ENCODE measurements at regions not wholly inside any gene's neighbourhood (a gene's known extent, or its start where the extent isn't known, plus 50 kb on each side); places are given as distances from the start of the nearest gene placed in this dataset.

DNA sequence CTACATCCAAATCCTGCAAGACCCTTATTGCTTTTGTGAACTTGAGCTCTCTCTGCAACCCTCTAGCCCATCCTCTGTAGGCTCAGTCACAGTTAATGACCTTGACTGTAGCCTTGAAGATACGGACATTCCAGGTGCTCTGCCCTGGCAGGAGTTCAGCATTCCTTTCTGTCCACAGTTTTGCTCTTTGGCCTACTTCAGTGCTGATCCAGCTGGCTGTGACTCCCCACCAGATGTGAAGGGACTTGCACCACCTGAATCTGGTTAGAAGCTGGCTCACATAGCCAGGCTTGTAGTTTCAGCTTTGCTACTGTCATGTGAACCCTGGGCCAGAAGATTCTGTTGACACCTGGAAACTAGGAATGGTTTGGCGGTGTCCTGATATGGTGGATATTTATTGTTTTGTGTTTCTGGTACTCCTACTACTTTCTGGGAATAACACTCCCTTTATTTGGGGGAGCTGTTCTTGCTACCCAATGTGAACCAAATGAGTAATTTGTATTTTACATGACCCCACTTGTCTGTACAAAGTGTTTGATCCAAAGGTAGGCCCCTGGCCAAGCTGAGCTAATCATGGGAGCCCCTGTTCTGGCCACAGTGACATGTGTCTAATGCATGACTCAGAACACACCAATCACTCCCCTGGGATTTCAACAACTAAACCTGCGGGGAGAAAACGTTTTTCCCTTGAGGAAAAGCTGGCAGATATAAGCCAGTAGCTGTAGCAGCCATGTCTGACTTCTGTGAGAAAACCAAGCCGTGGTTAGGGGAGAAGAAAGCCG is 73.4 kb downstream of the CDCA7 start:
- H4K20me1 ChIP-seq (ENCODE audit: control insufficient read depth, insufficient read depth, insufficient read length): no peaks in the 10 kb centered on the region
- no peaks in the 10 kb centered on the region for H3K23me2 ChIP-seq (ENCODE audit: insufficient read length, low read depth, low read length, poor library complexity, severe bottlenecking)
- H3K23ac ChIP-seq (ENCODE audit: insufficient read length, low read depth, low read length): no peak overlapping the region
- no peak overlapping the region; the same call in 1 of the 2 replicates for H3K14ac ChIP-seq (ENCODE audit: insufficient read depth, low read length)
- H3K27me3 ChIP-seq (ENCODE audit: insufficient read depth, low read length): no peaks in the 10 kb centered on the region
- no peak overlapping the region for H3K56ac ChIP-seq (ENCODE audit: insufficient read length, low read depth, low read length)
- no peaks in the 10 kb centered on the region for H3K9me3 ChIP-seq (ENCODE audit: control insufficient read depth, low read depth, low read length)
- H3T11ph ChIP-seq (ENCODE audit: low read length): no peak overlapping the region
- no peaks in the 10 kb centered on the region; a peak in 1 of 5 replicates for H3K9me3 Mint-ChIP-seq
- H3K27me3 Mint-ChIP-seq (ENCODE audit: low read depth): no peaks in the 10 kb centered on the region; the same call in 1 of the 2 replicates
- H2BK12ac ChIP-seq (ENCODE audit: insufficient read length, low read depth, low read length): no peak overlapping the region
- no peak overlapping the region for H3K4me2 ChIP-seq (ENCODE audit: insufficient read depth, insufficient read length, low read length)
- no peak overlapping the region for H4K8ac ChIP-seq (replicated peaks; ENCODE audit: insufficient read length, low read depth, low read length)
- H4K5ac ChIP-seq (ENCODE audit: insufficient read length, low read depth, low read length): no peak overlapping the region
- H4K91ac ChIP-seq (ENCODE audit: insufficient read length, low read depth, low read length): no peak overlapping the region
- no peak overlapping the region for H2BK120ac ChIP-seq (ENCODE audit: low read depth, low read length, poor library complexity, severe bottlenecking)
- H2BK5ac ChIP-seq (ENCODE audit: insufficient read length, low read length): no peak overlapping the region
- 0 out of 4 replicates have a peak, but pooled peaks cover 0 to 4% of the 10 kb centered on the region in 2 experiments for H3K4me1 Mint-ChIP-seq
- no peak overlapping the region for H3K27ac ChIP-seq (ENCODE audit: insufficient read length, low read depth, low read length)
- H3K36me3 Mint-ChIP-seq (ENCODE audit: insufficient read depth in 1 of 3, low read depth in 3 of 3): no peaks in the 10 kb centered on the region
- H3K79me2 ChIP-seq (ENCODE audit: insufficient read depth, low read length): no peaks in the 10 kb centered on the region
- TF ChIP-seq, protein P1, sequence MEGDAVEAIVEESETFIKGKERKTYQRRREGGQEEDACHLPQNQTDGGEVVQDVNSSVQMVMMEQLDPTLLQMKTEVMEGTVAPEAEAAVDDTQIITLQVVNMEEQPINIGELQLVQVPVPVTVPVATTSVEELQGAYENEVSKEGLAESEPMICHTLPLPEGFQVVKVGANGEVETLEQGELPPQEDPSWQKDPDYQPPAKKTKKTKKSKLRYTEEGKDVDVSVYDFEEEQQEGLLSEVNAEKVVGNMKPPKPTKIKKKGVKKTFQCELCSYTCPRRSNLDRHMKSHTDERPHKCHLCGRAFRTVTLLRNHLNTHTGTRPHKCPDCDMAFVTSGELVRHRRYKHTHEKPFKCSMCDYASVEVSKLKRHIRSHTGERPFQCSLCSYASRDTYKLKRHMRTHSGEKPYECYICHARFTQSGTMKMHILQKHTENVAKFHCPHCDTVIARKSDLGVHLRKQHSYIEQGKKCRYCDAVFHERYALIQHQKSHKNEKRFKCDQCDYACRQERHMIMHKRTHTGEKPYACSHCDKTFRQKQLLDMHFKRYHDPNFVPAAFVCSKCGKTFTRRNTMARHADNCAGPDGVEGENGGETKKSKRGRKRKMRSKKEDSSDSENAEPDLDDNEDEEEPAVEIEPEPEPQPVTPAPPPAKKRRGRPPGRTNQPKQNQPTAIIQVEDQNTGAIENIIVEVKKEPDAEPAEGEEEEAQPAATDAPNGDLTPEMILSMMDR (conservative IDR thresholded peaks at IDR 0.05): no peak
- DNase-seq: no peak
- H2BK15ac ChIP-seq (ENCODE audit: low read depth, low read length): no peak overlapping the region
- no peak overlapping the region for H3K18ac ChIP-seq (ENCODE audit: insufficient read length, low read depth, low read length)
- H2AK5ac ChIP-seq (ENCODE audit: insufficient read length, low read length): no peak overlapping the region
- H3K27ac Mint-ChIP-seq: no peak overlapping the region
- no peak overlapping the region for H3K4me3 Mint-ChIP-seq
- H3K9ac ChIP-seq (ENCODE audit: extremely low read depth, insufficient read length, low read length): no peak overlapping the region
- H3K79me1 ChIP-seq (ENCODE audit: insufficient read depth, low read depth, low read length, poor library complexity, severe bottlenecking): peaks cover 2% of the 10 kb centered on the region
- no peaks in the 10 kb centered on the region for H3K4me1 ChIP-seq (ENCODE audit: insufficient read depth, low read length)
- no CpG with 5 or more reads among the region's 6 CpGs for WGBS (ENCODE audit: extremely low coverage, insufficient read length, low lambda C conversion rate)
- H2AFZ ChIP-seq (ENCODE audit: low read length): no peak overlapping the region
- no peak overlapping the region for H3K4ac ChIP-seq (ENCODE audit: low read depth, low read length)
- no peak overlapping the region for H2BK20ac ChIP-seq (ENCODE audit: low read depth, low read length, poor library complexity, severe bottlenecking)
